ENCODE measurements at regions not wholly inside any gene's neighbourhood (a gene's known extent, or its start where the extent isn't known, plus 50 kb on each side); places are given as distances from the start of the nearest gene placed in this dataset.

DNA sequence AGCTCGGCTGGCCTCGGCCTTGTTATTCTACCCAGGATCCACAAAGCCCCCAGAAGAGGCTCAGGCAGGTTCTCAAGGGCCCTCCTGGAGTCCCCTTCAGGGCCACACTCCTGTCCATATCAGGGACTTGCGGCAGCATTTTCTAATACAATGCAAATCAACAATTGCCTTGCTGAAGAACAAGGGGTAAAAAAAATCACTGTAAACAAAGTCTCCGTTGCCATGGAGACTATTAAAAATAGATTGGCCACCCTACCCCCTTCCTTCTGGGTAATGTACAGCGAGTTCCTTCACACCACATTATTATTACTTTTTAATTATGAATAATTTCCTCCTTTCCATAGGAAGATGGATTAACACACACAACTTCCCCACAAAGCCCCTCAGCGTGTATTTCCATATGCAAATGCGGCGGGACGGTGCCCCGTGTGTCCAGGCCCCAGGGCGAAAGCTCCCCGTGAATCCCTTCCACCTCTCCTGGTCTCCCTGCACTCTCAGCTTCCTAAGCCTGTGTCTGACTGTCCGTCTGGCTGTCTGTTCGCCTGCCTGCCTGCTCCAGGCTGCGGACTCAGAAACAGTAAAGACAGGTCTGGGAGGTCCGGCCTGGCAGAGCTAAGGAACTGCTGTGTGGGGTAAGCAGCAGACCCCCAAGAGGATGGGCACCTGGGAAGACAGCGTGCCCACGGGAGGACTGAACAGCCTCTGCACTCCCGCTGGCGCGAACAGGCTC, 196.6 kb downstream of the RBFOX3 start:
- TF ChIP-seq, protein P1, sequence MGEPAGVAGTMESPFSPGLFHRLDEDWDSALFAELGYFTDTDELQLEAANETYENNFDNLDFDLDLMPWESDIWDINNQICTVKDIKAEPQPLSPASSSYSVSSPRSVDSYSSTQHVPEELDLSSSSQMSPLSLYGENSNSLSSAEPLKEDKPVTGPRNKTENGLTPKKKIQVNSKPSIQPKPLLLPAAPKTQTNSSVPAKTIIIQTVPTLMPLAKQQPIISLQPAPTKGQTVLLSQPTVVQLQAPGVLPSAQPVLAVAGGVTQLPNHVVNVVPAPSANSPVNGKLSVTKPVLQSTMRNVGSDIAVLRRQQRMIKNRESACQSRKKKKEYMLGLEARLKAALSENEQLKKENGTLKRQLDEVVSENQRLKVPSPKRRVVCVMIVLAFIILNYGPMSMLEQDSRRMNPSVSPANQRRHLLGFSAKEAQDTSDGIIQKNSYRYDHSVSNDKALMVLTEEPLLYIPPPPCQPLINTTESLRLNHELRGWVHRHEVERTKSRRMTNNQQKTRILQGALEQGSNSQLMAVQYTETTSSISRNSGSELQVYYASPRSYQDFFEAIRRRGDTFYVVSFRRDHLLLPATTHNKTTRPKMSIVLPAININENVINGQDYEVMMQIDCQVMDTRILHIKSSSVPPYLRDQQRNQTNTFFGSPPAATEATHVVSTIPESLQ (CRISPR knock-in tag; IDR thresholded peaks at IDR 0.05), result no peak
- TF ChIP-seq, protein P2, sequence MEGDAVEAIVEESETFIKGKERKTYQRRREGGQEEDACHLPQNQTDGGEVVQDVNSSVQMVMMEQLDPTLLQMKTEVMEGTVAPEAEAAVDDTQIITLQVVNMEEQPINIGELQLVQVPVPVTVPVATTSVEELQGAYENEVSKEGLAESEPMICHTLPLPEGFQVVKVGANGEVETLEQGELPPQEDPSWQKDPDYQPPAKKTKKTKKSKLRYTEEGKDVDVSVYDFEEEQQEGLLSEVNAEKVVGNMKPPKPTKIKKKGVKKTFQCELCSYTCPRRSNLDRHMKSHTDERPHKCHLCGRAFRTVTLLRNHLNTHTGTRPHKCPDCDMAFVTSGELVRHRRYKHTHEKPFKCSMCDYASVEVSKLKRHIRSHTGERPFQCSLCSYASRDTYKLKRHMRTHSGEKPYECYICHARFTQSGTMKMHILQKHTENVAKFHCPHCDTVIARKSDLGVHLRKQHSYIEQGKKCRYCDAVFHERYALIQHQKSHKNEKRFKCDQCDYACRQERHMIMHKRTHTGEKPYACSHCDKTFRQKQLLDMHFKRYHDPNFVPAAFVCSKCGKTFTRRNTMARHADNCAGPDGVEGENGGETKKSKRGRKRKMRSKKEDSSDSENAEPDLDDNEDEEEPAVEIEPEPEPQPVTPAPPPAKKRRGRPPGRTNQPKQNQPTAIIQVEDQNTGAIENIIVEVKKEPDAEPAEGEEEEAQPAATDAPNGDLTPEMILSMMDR (IDR thresholded peaks at IDR 0.05), result no peak
- TF ChIP-seq ZNF671 (CRISPR knock-in tag; IDR thresholded peaks at IDR 0.05) (no peak), SMAD4 (CRISPR knock-in tag; IDR thresholded peaks at IDR 0.05) (no peak), CREB1 (CRISPR knock-in tag; IDR thresholded peaks at IDR 0.05) (no peak), NR3C1 (CRISPR knock-in tag; conservative IDR thresholded peaks at IDR 0.05; ENCODE audit: low read depth) (no peak), TCF7 (CRISPR knock-in tag; IDR thresholded peaks at IDR 0.05; ENCODE audit: low read depth) (no peak), TP53 (CRISPR knock-in tag; IDR thresholded peaks at IDR 0.05) (no peak)
- TF ChIP-seq, protein P3, sequence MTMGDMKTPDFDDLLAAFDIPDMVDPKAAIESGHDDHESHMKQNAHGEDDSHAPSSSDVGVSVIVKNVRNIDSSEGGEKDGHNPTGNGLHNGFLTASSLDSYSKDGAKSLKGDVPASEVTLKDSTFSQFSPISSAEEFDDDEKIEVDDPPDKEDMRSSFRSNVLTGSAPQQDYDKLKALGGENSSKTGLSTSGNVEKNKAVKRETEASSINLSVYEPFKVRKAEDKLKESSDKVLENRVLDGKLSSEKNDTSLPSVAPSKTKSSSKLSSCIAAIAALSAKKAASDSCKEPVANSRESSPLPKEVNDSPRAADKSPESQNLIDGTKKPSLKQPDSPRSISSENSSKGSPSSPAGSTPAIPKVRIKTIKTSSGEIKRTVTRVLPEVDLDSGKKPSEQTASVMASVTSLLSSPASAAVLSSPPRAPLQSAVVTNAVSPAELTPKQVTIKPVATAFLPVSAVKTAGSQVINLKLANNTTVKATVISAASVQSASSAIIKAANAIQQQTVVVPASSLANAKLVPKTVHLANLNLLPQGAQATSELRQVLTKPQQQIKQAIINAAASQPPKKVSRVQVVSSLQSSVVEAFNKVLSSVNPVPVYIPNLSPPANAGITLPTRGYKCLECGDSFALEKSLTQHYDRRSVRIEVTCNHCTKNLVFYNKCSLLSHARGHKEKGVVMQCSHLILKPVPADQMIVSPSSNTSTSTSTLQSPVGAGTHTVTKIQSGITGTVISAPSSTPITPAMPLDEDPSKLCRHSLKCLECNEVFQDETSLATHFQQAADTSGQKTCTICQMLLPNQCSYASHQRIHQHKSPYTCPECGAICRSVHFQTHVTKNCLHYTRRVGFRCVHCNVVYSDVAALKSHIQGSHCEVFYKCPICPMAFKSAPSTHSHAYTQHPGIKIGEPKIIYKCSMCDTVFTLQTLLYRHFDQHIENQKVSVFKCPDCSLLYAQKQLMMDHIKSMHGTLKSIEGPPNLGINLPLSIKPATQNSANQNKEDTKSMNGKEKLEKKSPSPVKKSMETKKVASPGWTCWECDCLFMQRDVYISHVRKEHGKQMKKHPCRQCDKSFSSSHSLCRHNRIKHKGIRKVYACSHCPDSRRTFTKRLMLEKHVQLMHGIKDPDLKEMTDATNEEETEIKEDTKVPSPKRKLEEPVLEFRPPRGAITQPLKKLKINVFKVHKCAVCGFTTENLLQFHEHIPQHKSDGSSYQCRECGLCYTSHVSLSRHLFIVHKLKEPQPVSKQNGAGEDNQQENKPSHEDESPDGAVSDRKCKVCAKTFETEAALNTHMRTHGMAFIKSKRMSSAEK (CRISPR knock-in tag; IDR thresholded peaks at IDR 0.05; ENCODE audit: borderline replicate concordance), result no peak
- TF ChIP-seq, protein P4, sequence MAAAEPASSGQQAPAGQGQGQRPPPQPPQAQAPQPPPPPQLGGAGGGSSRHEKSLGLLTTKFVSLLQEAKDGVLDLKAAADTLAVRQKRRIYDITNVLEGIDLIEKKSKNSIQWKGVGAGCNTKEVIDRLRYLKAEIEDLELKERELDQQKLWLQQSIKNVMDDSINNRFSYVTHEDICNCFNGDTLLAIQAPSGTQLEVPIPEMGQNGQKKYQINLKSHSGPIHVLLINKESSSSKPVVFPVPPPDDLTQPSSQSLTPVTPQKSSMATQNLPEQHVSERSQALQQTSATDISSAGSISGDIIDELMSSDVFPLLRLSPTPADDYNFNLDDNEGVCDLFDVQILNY (CRISPR knock-in tag; IDR thresholded peaks at IDR 0.05), result no peak
- TF ChIP-seq, protein P5, sequence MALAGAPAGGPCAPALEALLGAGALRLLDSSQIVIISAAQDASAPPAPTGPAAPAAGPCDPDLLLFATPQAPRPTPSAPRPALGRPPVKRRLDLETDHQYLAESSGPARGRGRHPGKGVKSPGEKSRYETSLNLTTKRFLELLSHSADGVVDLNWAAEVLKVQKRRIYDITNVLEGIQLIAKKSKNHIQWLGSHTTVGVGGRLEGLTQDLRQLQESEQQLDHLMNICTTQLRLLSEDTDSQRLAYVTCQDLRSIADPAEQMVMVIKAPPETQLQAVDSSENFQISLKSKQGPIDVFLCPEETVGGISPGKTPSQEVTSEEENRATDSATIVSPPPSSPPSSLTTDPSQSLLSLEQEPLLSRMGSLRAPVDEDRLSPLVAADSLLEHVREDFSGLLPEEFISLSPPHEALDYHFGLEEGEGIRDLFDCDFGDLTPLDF (CRISPR knock-in tag; IDR thresholded peaks at IDR 0.05), result no peak

Data from WTC11 (cell line).